ENCODE measurements at regions not wholly inside any gene's neighbourhood (a gene's known extent, or its start where the extent isn't known, plus 50 kb on each side); places are given as distances from the start of the nearest gene placed in this dataset.
"Not testable (repeated sequence)": the region's sequence is repeated elsewhere in the genome, so short reads cannot be mapped to it uniquely, and the experiment has no call there.

DNA sequence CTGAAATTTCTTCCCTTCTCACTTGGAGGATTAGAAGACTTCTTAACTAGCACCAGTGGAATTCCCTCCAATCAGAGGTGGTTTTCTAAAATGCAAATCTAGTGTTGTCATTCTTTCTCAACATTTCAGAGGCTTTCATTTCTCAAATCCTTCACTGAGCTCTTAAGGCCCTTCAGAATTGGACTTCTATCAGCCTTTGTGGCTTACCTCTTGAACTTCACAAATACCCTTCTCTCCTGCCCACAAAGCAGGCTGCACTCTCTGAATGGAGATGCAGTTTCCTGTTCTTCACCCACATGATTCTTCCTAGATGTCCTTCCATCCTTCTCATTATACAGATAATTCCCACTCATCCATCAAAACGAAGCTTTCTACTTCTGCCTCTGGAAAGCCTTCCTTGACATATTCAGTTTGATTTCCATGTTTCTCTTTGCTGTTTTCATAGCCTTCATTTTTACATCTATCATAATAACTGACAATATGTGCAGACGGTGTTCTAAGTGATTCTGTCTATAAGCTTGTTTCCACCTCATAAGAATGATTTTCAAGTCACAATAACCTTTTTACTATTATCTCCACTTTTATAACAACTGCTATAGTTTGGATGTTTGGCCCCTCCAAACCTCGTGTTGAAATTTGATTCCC, 123.1 kb upstream of the GPR12 start:
- no peak for DNase-seq

GRCh38 chr13:26882731-26883130, 122.1 kb upstream of the GPR12 start:
- no peak for DNase-seq

DNA sequence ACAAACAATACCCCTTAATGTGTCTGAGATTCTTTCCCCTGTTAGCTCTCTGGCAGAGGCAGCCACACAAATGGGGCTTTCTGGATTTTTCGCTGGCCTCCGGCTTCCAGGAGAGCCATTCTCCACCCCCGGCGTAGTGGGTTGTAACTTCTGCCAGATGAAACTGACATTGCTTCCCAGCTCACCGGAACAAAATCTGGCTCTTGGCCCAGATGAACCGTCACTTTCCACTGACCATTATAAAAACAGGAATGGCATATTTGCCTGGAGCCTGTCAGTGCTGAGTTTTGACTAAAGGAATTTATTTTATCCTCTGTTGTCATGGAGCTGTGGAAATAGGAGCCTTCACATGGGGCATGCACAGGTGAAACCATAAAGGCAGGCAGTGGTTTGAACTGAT, 120.6 kb upstream of the GPR12 start:
- no peak for DNase-seq

GRCh38 chr13:26880735-26881134, 120.1 kb upstream of the GPR12 start:
- DNase-seq: no peak

DNA sequence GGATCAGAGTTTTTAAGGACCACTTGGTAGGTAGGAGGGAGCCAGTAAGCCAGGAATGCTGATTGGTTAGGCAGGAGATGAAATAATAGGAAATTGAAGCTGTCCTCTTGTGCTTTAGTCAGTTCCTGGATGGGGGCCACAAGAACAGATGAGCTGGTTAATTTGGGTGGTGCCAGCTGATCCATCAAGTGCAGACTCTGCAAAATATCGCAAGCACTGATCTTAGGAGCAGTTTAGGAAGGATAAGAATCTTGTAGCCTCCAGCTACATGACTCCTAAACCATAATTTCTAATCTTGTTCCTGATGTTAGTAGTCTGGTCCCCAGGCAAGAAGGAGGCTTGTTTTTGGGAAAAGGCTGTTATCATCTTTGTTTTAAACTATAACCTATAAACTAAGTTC, 117.9 kb upstream of the GPR12 start:
- no peak for DNase-seq

DNA sequence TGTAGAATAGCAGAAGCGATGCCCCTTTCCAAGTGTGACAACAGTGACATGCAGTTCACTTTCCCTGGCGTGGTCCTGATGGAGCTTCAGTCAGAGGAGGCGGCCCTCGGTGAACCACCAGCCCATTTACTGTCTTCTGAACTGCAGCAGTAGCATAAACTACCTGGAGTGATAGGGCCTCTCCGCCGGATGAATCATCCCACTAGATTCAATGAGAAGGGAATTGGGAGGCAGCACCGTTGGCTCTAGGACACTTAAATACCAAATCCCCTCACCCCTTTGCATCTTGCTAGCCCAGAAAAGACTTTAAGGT, 112.8 kb upstream of the GPR12 start:
- no peak for DNase-seq

DNA sequence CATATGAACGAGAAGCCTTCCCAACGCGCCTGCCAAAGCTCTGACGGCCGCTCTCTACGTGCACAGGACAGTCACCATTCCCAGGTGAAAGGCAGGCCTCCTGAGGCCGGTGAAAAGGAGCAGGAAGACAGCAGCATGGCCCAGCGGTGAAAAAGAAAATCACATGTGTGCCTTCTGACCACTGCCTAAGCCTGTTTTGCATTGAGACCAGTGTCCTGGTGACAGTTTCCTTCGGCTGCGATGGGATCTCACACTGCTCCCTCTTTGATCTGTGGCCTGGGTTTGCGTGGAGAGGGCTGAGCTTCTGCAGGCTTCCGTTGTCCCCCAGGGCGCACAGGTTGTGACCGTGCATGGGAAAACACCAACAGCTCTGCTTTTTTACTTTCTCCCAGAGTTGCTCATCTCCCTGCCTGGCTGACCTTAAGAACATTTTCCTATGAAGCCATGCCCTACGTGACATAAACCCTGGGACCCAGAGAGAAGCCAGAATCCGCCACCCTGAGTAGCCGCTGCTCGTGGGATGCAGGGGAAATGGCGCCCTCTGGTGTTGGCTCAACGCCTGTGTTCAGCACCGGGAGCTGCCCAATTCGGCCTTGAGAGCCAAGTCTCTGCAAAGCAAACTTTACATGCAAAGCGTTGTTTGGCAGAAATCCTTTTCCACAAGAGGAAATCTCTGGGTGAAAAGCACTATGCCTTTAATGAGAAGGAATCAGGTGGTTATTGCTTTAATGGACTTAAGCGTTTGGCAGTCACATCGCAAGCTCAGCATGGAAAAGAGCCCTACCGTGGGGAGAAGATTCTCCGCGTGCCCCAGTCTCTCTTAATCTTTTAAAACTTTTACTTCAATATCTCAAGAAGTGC, 112.2 kb upstream of the GPR12 start:
- DNase-seq: no peak

GRCh38 chr13:26867451-26868091, 107.0 kb upstream of the GPR12 start:
- no peak for DNase-seq

- no peak for DNase-seq
Observed at GRCh38 chr13:26864576-26864975, 104.0 kb upstream of the GPR12 start.

DNA sequence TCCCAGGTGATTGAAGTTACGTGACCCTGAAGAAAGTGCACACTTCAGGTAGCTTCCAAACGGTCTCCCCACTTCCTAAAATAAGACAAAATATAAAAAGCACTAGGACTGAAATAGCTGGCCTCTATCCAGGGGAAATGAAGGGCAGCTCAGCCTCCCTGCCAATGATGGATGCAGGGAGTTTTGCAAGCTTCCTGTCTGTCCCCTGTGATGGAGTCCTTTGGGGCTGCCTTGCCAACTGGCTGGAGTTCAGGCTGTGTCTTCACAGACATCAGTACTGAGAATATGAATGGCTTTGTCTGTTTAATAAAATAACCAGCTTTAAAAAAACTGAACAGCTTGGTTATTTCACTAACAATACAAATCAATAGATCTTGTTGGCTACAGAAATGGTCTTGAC, 101.4 kb upstream of the GPR12 start:
- no peak for DNase-seq

DNA sequence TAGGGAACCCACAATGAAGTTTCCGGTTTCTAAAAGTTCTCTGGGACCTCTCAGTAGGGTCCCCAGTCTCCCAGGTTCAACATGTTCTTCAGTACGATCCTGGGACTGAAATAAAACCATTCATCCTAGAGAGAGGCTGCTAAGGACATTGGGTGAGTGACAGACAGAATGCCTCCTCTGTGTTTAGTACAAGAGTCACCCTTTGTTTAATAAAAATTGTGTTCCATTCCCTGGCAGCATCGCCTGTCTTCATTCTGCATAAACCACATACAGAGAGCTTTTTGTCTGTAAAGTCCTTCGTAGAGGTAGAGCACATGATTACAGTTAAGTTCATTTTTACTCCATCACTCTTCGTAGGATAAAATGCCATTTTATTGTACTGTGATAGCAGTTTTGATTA, 95.3 kb upstream of the GPR12 start:
- no peak for DNase-seq

DNA sequence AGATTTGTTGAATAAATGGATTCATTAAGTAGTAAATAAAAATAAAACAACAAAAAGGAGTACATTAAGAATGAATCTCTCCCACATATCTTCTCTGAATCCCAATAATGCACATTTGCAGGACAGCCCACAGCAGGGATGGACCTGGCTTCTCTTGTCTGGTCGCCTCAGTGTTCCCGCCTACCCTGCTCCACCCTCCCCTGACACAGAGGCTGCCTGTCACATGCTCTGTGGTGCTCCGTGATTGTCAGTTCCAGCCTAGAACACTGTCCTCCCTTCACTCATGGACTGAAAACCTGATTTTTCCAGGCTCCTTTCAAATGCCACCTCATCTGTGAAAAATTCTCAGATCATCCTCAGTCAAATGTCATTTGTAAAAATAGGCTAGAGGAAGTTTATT, 94.5 kb upstream of the GPR12 start:
- no peak for DNase-seq

DNA sequence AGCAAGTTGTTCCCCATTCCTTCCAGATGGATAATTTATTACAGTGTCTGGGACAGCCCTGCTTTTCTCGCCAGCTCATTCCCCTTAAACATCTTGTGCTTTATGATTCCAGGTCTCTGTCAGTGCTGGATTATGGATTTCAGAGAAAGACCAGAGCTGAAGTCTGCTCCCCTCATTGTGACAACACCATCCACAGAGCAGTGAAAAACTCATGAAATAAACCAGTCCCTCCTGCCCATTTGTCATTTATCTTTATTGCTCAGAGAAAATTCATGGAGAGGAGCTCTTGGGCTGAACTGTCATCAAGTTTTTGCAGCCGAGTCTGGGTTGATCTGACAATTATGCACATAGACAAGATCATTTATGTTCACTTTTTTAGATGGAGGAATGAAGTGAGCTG, 92.7 kb upstream of the GPR12 start:
- DNase-seq: no peak

GRCh38 chr13:26847281-26847680, 86.7 kb upstream of the GPR12 start:
- no peak for DNase-seq

DNA sequence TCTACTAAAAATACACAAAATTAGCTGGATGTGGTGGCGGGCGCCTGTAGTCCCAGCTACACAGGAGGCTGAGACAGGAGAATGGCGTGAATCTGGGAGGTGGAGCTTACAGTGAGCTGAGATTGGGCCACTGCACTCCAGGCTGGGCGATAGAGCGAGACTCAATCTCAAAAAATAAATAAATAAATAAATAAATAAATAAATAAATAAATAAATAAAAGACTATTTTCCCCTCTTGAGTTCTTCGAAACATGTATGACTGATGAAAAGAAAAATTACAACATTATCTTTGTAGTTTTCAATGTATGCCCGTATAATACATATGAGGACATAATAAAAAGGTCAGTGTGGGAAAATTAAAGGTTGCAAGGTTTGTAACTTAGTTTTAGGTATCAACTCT, 84.5 kb upstream of the GPR12 start:
- DNase-seq: not testable (repeated sequence)

DNA sequence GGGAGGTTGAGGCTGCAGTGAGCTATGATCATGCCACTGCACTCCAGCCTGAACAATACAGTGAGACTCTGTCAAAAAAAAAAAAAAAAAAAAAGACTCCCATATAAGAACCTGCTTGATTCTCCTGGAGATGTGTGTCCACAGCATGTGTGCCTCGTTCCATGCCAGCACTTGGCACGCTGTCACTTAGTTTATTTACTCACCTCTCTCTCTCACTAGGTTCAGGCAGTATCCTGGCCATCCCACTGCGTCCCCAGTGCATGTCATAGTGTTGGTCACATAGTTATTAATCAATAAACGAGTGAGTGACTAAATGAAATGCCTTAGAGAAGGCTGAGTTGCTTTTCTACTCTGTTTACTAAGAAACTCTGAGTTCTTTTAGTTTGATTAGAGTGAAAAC, 79.1 kb upstream of the GPR12 start:
- DNase-seq: no peak

DNA sequence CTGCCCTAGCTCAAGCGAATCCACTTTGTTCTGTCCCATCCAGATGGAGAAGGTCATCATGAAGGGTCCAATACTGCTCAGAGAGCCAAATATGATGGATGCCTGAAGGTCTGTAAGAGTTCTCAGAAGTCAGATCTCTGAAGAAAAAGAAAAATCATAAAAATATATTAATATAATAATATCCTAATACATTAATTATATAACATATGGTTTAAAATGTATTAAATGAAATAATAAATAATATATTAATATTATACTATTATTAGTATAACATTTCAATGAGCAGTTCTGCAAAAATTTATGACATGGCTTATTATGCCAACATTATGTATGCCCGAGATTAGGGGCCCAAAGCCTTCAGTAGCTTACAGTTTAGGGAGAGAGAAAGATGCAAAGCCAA, 78.2 kb upstream of the GPR12 start:
- no peak for DNase-seq

- DNase-seq: no peak
Observed at GRCh38 chr13:26837997-26838396, 77.4 kb upstream of the GPR12 start.

DNA sequence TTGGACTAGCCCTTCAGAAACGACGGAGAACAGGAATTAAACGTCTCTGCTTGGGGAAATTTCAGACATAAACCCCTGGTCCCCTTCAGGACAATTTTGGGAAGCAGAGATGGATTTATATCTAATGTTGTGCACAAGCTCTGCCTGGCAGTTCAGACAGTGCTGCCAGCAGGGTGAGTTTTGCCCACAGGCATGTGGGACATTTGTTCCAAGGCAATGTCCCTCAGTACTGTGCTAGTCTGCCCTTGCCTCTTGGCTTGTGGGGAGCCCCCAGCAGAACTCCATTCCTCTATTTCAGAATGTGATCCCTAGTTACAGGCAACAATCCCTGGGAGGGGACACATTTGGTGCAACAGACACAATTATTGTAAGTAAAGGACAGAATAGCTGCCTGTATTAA, 76.5 kb upstream of the GPR12 start:
- no peak for DNase-seq

GRCh38 chr13:26836626-26837025, 76.0 kb upstream of the GPR12 start:
- no peak for DNase-seq

DNA sequence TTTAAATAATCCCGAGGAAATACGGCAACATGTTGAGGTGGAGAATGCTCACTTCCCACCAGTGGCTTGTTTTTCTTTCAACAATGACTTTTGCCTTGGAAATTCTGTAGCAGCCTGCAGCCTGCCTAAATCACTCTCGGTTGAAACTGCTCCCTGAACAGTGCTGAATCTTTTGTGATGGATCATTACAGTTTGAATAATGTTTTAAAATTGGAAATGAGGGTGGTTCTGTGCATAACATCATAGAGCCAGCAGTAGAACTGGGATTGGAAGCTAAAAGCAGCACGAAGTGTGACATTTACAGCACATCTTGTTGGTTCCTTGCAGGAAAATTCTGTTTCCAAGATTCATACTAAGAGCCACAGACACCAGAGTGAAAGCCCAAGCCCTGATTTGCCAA, 74.1 kb upstream of the GPR12 start:
- no peak for DNase-seq

GRCh38 chr13:26831336-26831908, 70.8 kb upstream of the GPR12 start:
- no peak for DNase-seq

GRCh38 chr13:26829716-26830115, 69.1 kb upstream of the GPR12 start:
- no peak for DNase-seq

- DNase-seq: no peak
Observed at GRCh38 chr13:26824581-26824980, 64.0 kb upstream of the GPR12 start.

Measured in SIG-M5 (cell line).